ENCODE measurements at regions not wholly inside any gene's neighbourhood (a gene's known extent, or its start where the extent isn't known, plus 50 kb on each side); places are given as distances from the start of the nearest gene placed in this dataset.

- TF ChIP-seq, protein P1, sequence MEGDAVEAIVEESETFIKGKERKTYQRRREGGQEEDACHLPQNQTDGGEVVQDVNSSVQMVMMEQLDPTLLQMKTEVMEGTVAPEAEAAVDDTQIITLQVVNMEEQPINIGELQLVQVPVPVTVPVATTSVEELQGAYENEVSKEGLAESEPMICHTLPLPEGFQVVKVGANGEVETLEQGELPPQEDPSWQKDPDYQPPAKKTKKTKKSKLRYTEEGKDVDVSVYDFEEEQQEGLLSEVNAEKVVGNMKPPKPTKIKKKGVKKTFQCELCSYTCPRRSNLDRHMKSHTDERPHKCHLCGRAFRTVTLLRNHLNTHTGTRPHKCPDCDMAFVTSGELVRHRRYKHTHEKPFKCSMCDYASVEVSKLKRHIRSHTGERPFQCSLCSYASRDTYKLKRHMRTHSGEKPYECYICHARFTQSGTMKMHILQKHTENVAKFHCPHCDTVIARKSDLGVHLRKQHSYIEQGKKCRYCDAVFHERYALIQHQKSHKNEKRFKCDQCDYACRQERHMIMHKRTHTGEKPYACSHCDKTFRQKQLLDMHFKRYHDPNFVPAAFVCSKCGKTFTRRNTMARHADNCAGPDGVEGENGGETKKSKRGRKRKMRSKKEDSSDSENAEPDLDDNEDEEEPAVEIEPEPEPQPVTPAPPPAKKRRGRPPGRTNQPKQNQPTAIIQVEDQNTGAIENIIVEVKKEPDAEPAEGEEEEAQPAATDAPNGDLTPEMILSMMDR (optimal IDR thresholded peaks at IDR 0.05 in 1 of 3, IDR thresholded peaks at IDR 0.05 in 1 of 3, conservative IDR thresholded peaks at IDR 0.05 in 1 of 3; ENCODE audit: extremely low read depth in 1 of 3, insufficient read depth in 2 of 3, low read length in 3 of 3), result no peak
- no peak for TF ChIP-seq EZH2 (IDR thresholded peaks at IDR 0.05; ENCODE audit: low read length)
- Histone ChIP-seq H3K27ac (ENCODE audit: control insufficient read depth, insufficient read depth, low read length) (no peak overlapping the region), H3K4me1 (ENCODE audit: control insufficient read depth, extremely low read depth, insufficient read depth, low read length) (no peaks in the 10 kb centered on the region), H3K9me1 (ENCODE audit: control insufficient read depth, extremely low read depth, insufficient read depth, low read length) (no peaks in the 10 kb centered on the region), H3K36me3 (ENCODE audit: control insufficient read depth in 2 of 2, extremely low read depth in 1 of 2, insufficient read depth in 2 of 2, low read length in 2 of 2) (no peaks in the 10 kb centered on the region), H3K9me3 (ENCODE audit: control insufficient read depth, low read depth, low read length) (no peaks in the 10 kb centered on the region), H2AFZ (ENCODE audit: control insufficient read depth, low read length) (no peak overlapping the region), H4K20me1 (ENCODE audit: control insufficient read depth, extremely low read depth, insufficient read depth, low read length) (no peaks in the 10 kb centered on the region), H3K4me3 (ENCODE audit: control insufficient read depth in 2 of 3, extremely low read depth in 1 of 3, insufficient read depth in 2 of 3, low read depth in 1 of 3, low read length in 3 of 3) (no peak overlapping the region), H3K27me3 (ENCODE audit: control insufficient read depth, extremely low read depth, insufficient read depth, low read length) (no peaks in the 10 kb centered on the region), H3K4me2 (ENCODE audit: control insufficient read depth, extremely low read depth, insufficient read depth, low read depth, low read length) (no peak overlapping the region), H3K79me2 (ENCODE audit: control insufficient read depth, insufficient read depth, low read length) (no peaks in the 10 kb centered on the region), H3K9ac (ENCODE audit: control insufficient read depth, extremely low read depth, insufficient read depth, low read length) (no peak overlapping the region)
- dilution Hi-C loops (cut with MboI; ENCODE audit: extremely low pct_ligation_motif_present, low sequenced_read_pairs), result no loop called here
- DNase-seq (ENCODE audit: low read depth, low spot score), result no peak
- no peak for FAIRE-seq
Observed at GRCh38 chrX:77061545-77061944, 385.6 kb upstream of the FGF16 start.

- H3K36me3 ChIP-seq (ENCODE audit: control insufficient read depth in 2 of 2, extremely low read depth in 1 of 2, insufficient read depth in 2 of 2, low read length in 2 of 2), result no peaks in the 10 kb centered on the region
- no peak overlapping the region for H3K27ac ChIP-seq (ENCODE audit: control insufficient read depth, insufficient read depth, low read length)
- no peaks in the 10 kb centered on the region for H3K4me1 ChIP-seq (ENCODE audit: control insufficient read depth, extremely low read depth, insufficient read depth, low read length)
- DNase-seq (ENCODE audit: low read depth, low spot score) (no peak), FAIRE-seq (no peak)
- TF ChIP-seq, protein P1 (optimal IDR thresholded peaks at IDR 0.05 in 1 of 3, IDR thresholded peaks at IDR 0.05 in 1 of 3, conservative IDR thresholded peaks at IDR 0.05 in 1 of 3; ENCODE audit: extremely low read depth in 1 of 3, insufficient read depth in 2 of 3, low read length in 3 of 3), result no peak
- no peak for TF ChIP-seq EZH2 (IDR thresholded peaks at IDR 0.05; ENCODE audit: low read length)
- H2AFZ ChIP-seq (ENCODE audit: control insufficient read depth, low read length), result no peak overlapping the region
- H3K4me3 ChIP-seq (ENCODE audit: control insufficient read depth in 2 of 3, extremely low read depth in 1 of 3, insufficient read depth in 2 of 3, low read depth in 1 of 3, low read length in 3 of 3), result no peak overlapping the region
- no peaks in the 10 kb centered on the region for H3K27me3 ChIP-seq (ENCODE audit: control insufficient read depth, extremely low read depth, insufficient read depth, low read length)
- no peaks in the 10 kb centered on the region for H3K79me2 ChIP-seq (ENCODE audit: control insufficient read depth, insufficient read depth, low read length)
- no peak overlapping the region for H3K4me2 ChIP-seq (ENCODE audit: control insufficient read depth, extremely low read depth, insufficient read depth, low read depth, low read length)
- no peak overlapping the region for H3K9ac ChIP-seq (ENCODE audit: control insufficient read depth, extremely low read depth, insufficient read depth, low read length)
- H3K9me1 ChIP-seq (ENCODE audit: control insufficient read depth, extremely low read depth, insufficient read depth, low read length), result no peaks in the 10 kb centered on the region
- dilution Hi-C loops (cut with MboI; ENCODE audit: extremely low pct_ligation_motif_present, low sequenced_read_pairs), result no loop called here
- H4K20me1 ChIP-seq (ENCODE audit: control insufficient read depth, extremely low read depth, insufficient read depth, low read length), result no peaks in the 10 kb centered on the region
- no peaks in the 10 kb centered on the region for H3K9me3 ChIP-seq (ENCODE audit: control insufficient read depth, low read depth, low read length)
Observed at GRCh38 chrX:77065896-77066295, 381.3 kb upstream of the FGF16 start.
